HCT116 (cell line): ENCODE measurements at regions not wholly inside any gene's neighbourhood (a gene's known extent, or its start where the extent isn't known, plus 50 kb on each side); places are given as distances from the start of the nearest gene placed in this dataset.

Source experiments
- ATAC-seq: fragments of 200-7000 bp; cut with Tn5 transposase; 2 replicates; pipeline ENCODE4 v1.9.1; 2020; ENCODE audit warnings: mild to moderate bottlenecking, moderate library complexity
- BruUV-seq: library from RNA; stranded (reverse); fragments of 400-500 nt; replicated peaks from 2 replicates; lab custom pipeline; 2021; lab: Mats Ljungman, UMichigan
- CTCF ChIA-PET: fragments of 300-600 bp; sonication (Branson Sonifier 250); formaldehyde crosslinking; loops from one replicate; lab custom pipeline; 2021; ENCODE audit warnings: antibody characterized with exemption; lab: Charles Lee
- POLR2A ChIA-PET: fragments of 300-600, 350-600 bp; sonication (Branson Sonifier 250); formaldehyde crosslinking; loops from one replicate; lab custom pipeline; 2021; ENCODE audit warnings: antibody characterized with exemption; lab: Charles Lee
- RAD21 ChIA-PET, 2 experiments: fragments of 300-600 bp; sonication (Branson Sonifier 250); formaldehyde crosslinking; loops; one replicate each; lab custom pipeline; 2023; ENCODE audit warnings: low total read pairs in 2 of 2; ENCODE audit not compliant: uncharacterized antibody in 2 of 2, unreplicated experiment in 2 of 2, low non-redundant PET in 1 of 2; lab: Charles Lee
- DNase-seq: peaks from one replicate; pipeline ENCODE4 v3.0.0-alpha.2; 2010; ENCODE audit warnings: low read depth, low spot score
- H2AFZ ChIP-seq: fragments of 200-600 bp; shearing (Covaris generic), sonication (generic); 2 replicates; pipeline ENCODE4 v1.6.1; 2017; ENCODE audit warnings: low read depth, mixed run types, mixed read lengths, antibody characterized with exemption, low read length; ENCODE audit not compliant: poor library complexity, severe bottlenecking
- H3K27ac ChIP-seq: 2 replicates; pipeline ENCODE4 v1.5.1; 2012; ENCODE audit warnings: low read depth, low read length
- H3K27me3 ChIP-seq: fragments of 200-600 bp; sonication (generic); 2 replicates; pipeline ENCODE4 v1.6.1; 2016; ENCODE audit warnings: mixed run types, low read length, mixed read lengths; ENCODE audit not compliant: insufficient read depth
- H3K36me3 ChIP-seq, 2 experiments: fragments of 200-500 bp in 1 of 2; fragments of 200-600 bp in 1 of 2; sonication (Bioruptor generic) in 1 of 2; sonication (generic) in 1 of 2; 2 replicates each; pipeline versions ENCODE4 v1.5.1 to v1.6.1; 2014 to 2016; ENCODE audit warnings: low read length in 2 of 2, inconsistent platforms in 1 of 2, mixed read lengths in 1 of 2, mixed run types in 1 of 2; ENCODE audit not compliant: insufficient read depth in 2 of 2, control insufficient read depth in 1 of 2
- H3K4me1 ChIP-seq, 2 experiments: fragments of 200-600 bp in 1 of 2; sonication (generic) in 1 of 2; 2 replicates each; pipeline versions ENCODE4 v1.5.1 to v1.6.1; 2012 to 2017; ENCODE audit warnings: low read length in 2 of 2, inconsistent platforms in 1 of 2, mild to moderate bottlenecking in 1 of 2, mixed read lengths in 1 of 2, mixed run types in 1 of 2, moderate library complexity in 1 of 2; ENCODE audit not compliant: insufficient read depth in 2 of 2, control insufficient read depth in 1 of 2
- H3K4me2 ChIP-seq: fragments of 200-600 bp; sonication (generic); 2 replicates; pipeline ENCODE4 v1.6.1; 2017; ENCODE audit warnings: mixed run types, low read length, mixed read lengths
- H3K4me3 ChIP-seq, 2 experiments: fragments of 200-600 bp in 1 of 2; sonication (generic) in 1 of 2; replicated peaks in 1 of 2; 2 replicates each; pipeline ENCODE4 v1.5.1; 2011 to 2016; ENCODE audit warnings: low read length in 2 of 2, control low read depth in 1 of 2, low read depth in 1 of 2, mild to moderate bottlenecking in 1 of 2, mixed read lengths in 1 of 2, mixed run types in 1 of 2
- H3K79me2 ChIP-seq: fragments of 200-600 bp; sonication (generic); 2 replicates; pipeline ENCODE4 v1.6.1; 2017; ENCODE audit warnings: mild to moderate bottlenecking, mixed run types, low read length, moderate library complexity, mixed read lengths; ENCODE audit not compliant: insufficient read depth
- H3K9ac ChIP-seq: fragments of 200-600 bp; sonication (generic); 2 replicates; pipeline ENCODE4 v1.6.1; 2016; ENCODE audit warnings: low read length, mixed read lengths
- H3K9me2 ChIP-seq: fragments of 200-600 bp; sonication (generic), shearing (Covaris generic); 2 replicates; pipeline ENCODE4 v1.6.1; 2017; ENCODE audit warnings: mixed run types, mild to moderate bottlenecking, moderate library complexity; ENCODE audit not compliant: insufficient read depth
- H3K9me3 ChIP-seq, 2 experiments: fragments of 200-500 bp in 1 of 2; fragments of 200-600 bp in 1 of 2; sonication (Bioruptor generic) in 1 of 2; sonication (generic) in 1 of 2; 2 replicates each; pipeline ENCODE4 v1.6.1; 2014 to 2017; ENCODE audit warnings: low read length in 2 of 2, mixed read lengths in 2 of 2, inconsistent platforms in 1 of 2, low read depth in 1 of 2, mild to moderate bottlenecking in 1 of 2, mixed run types in 1 of 2, moderate library complexity in 1 of 2; ENCODE audit not compliant: control insufficient read depth in 1 of 2, insufficient read depth in 1 of 2
- H4K20me1 ChIP-seq: fragments of 200-600 bp; sonication (generic), shearing (Covaris generic); 2 replicates; pipeline ENCODE4 v1.6.1; 2017; ENCODE audit warnings: mixed run types, mild to moderate bottlenecking, moderate library complexity; ENCODE audit not compliant: insufficient read depth
- CBX3 ChIP-seq: IDR thresholded peaks from 2 replicates; pipeline ENCODE4 v1.6.1; 2012; ENCODE audit warnings: low read depth
- CEBPB ChIP-seq: IDR thresholded peaks from 2 replicates; pipeline ENCODE4 v1.6.1; 2012; ENCODE audit warnings: low read depth
- CTCF ChIP-seq, 3 experiments: fragments of 200-600 bp in 1 of 3; sonication (generic) in 1 of 3; IDR thresholded peaks in 2 of 3; conservative IDR thresholded peaks in 1 of 3; 2 replicates each; pipeline ENCODE4 v1.5.1; 2012 to 2017; ENCODE audit warnings: low read depth in 2 of 3, low read length in 2 of 3, antibody characterized with exemption in 1 of 3, borderline replicate concordance in 1 of 3, control low read depth in 1 of 3, mild to moderate bottlenecking in 1 of 3, mixed read lengths in 1 of 3, mixed run types in 1 of 3, moderate library complexity in 1 of 3; ENCODE audit not compliant: insufficient read depth in 1 of 3
- RAD21 ChIP-seq: IDR thresholded peaks from 2 replicates; pipeline ENCODE4 v1.6.1; 2012; ENCODE audit warnings: low read depth, mild to moderate bottlenecking
- SIN3A ChIP-seq: IDR thresholded peaks from 2 replicates; pipeline ENCODE4 v1.6.1; 2012; ENCODE audit warnings: low read depth
- TCF7L2 ChIP-seq: IDR thresholded peaks from 2 replicates; pipeline ENCODE4 v1.7.0; 2011; ENCODE audit warnings: borderline replicate concordance, inconsistent platforms; ENCODE audit not compliant: insufficient read depth, insufficient read length; ENCODE audit errors: extremely low read depth
- ZBTB33 ChIP-seq: IDR thresholded peaks from 2 replicates; pipeline ENCODE4 v1.6.1; 2011; ENCODE audit warnings: mild to moderate bottlenecking, low read length, moderate library complexity; ENCODE audit not compliant: insufficient replicate concordance; ENCODE audit errors: extremely low read depth
- intact Hi-C: fragments of 100-400 bp; cut with micrococcal nuclease; formaldehyde crosslinking; loops from 2 replicates; pipeline ENCODE4 v1.10.0; 2022

DNA sequence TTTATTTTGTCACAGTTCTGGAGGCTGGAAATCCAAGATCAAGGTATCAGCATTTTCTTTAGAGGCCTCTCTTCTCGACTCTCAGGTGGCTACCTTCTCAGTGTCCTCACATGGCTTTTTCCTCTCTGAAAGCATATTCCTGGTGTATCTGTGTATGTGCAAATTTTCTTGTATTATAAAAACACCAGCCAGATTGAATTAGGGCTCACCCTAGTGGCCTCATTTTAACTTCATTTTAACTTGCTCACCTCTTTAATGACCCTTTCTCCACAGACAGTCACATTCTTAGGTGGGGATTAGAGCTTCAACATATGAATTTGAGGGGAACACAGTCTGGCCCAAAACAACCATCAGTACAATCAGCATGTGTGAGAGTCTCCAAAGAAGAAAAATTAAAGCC, 542.4 kb upstream of the FAM241A start:
- Histone ChIP-seq H2AFZ (peak overlapping the region; percentile 54), H4K20me1 (no peaks in the 10 kb centered on the region), H3K27ac (no peak overlapping the region), H3K4me3 (no peak overlapping the region), H3K36me3 (no peaks in the 10 kb centered on the region), H3K27me3 (no peaks in the 10 kb centered on the region), H3K79me2 (no peaks in the 10 kb centered on the region), H3K4me1 (no peaks in the 10 kb centered on the region), H3K4me2 (no peak overlapping the region), H3K9me3 (no peaks in the 10 kb centered on the region), H3K9me2 (no peaks in the 10 kb centered on the region), H3K9ac (no peak overlapping the region)
- TF ChIP-seq ZBTB33, result no peak
- TF ChIP-seq CTCF (IDR thresholded peaks at IDR 0.05 in 2 of 3, conservative IDR thresholded peaks at IDR 0.05 in 1 of 3; ENCODE audit: borderline replicate concordance in 1 of 3, insufficient read depth in 1 of 3, low read depth in 2 of 3, low read length in 2 of 3), result peak; percentile 31 to 55 (median 33); a peak in 5 of 6 replicates
- no peak for TF ChIP-seq CEBPB
- peak; percentile 58 for TF ChIP-seq RAD21
- ChIA-PET POLR2A (no interaction called here), RAD21 (no interaction called here), CTCF (interaction anchor here (0.6 to 1.5 kb wide), 2 partner anchors 9 to 23 kb away, joined by 3 to 4 read pairs; no protein-coding TSS in a partner anchor)
- intact Hi-C loops, result no loop called here
- peak; percentile 78 for ATAC-seq
- peak; percentile 21 for DNase-seq
- no TSS peak for BruUV-seq

GRCh38 chr4:111605111-111605510, 540.1 kb upstream of the FAM241A start:
- no peaks in the 10 kb centered on the region for H3K4me1 ChIP-seq
- intact Hi-C loops, result no loop called here
- no peak overlapping the region for H3K4me3 ChIP-seq
- H3K9me3 ChIP-seq, result no peaks in the 10 kb centered on the region
- H2AFZ ChIP-seq, result no peak overlapping the region
- RAD21 ChIA-PET, result no interaction called here
- no peak overlapping the region for H3K27ac ChIP-seq
- TF ChIP-seq CEBPB, result no peak
- no peak for TF ChIP-seq SIN3A
- TF ChIP-seq TCF7L2, result no peak
- TF ChIP-seq CBX3, result no peak
- TF ChIP-seq, all 23 proteins: peak for 0
- no peak overlapping the region for H3K9ac ChIP-seq
- H3K27me3 ChIP-seq, result no peaks in the 10 kb centered on the region
- H4K20me1 ChIP-seq, result no peaks in the 10 kb centered on the region
- H3K79me2 ChIP-seq, result no peaks in the 10 kb centered on the region
- ChIA-PET POLR2A (no interaction called here), CTCF (no interaction called here)
- H3K4me2 ChIP-seq, result no peak overlapping the region
- ATAC-seq, result no peak
- no peak for DNase-seq
- H3K36me3 ChIP-seq, result no peaks in the 10 kb centered on the region
- no peaks in the 10 kb centered on the region for H3K9me2 ChIP-seq
- no TSS peak for BruUV-seq
